Smooth muscle cell (in vitro differentiated cells): ENCODE measurements at regions not wholly inside any gene's neighbourhood (a gene's known extent, or its start where the extent isn't known, plus 50 kb on each side); places are given as distances from the start of the nearest gene placed in this dataset.

Experiments
- DNase-seq: peaks from one replicate; lab custom pipeline; 2025; ENCODE audit not compliant: unreplicated experiment; lab: John Stamatoyannopoulos, UW
- H2AFZ ChIP-seq: fragments of 200-600 bp; sonication (generic); 2 replicates; pipeline ENCODE4 v1.6.0; 2016; ENCODE audit warnings: antibody characterized with exemption, low read depth, mild to moderate bottlenecking
- H3F3A ChIP-seq: fragments of 200-600 bp; sonication (generic); 2 replicates; pipeline ENCODE4 v1.6.0; 2017; ENCODE audit warnings: antibody characterized with exemption, low read depth
- H3K27ac ChIP-seq: fragments of 200-600 bp; sonication (generic); 2 replicates; pipeline ENCODE4 v1.5.1; 2016; ENCODE audit warnings: low read depth, mild to moderate bottlenecking
- H3K27me3 ChIP-seq: fragments of 200-600 bp; sonication (generic); 2 replicates; pipeline ENCODE4 v1.6.1; 2016; ENCODE audit warnings: low read depth, mild to moderate bottlenecking
- H3K36me3 ChIP-seq: fragments of 200-600 bp; sonication (generic); 2 replicates; pipeline ENCODE4 v1.5.1; 2016; ENCODE audit warnings: low read depth
- H3K4me1 ChIP-seq: fragments of 200-600 bp; sonication (generic); 2 replicates; pipeline ENCODE4 v1.5.1; 2016; ENCODE audit warnings: low read depth
- H3K4me2 ChIP-seq: fragments of 200-600 bp; sonication (generic); 2 replicates; pipeline ENCODE4 v1.6.0; 2016; ENCODE audit warnings: mild to moderate bottlenecking
- H3K4me3 ChIP-seq: fragments of 200-600 bp; sonication (generic); 2 replicates; pipeline ENCODE4 v1.5.1; 2016; ENCODE audit warnings: mild to moderate bottlenecking
- H3K79me2 ChIP-seq: fragments of 200-600 bp; sonication (generic); 2 replicates; pipeline ENCODE4 v1.6.0; 2016; ENCODE audit warnings: low read depth, mild to moderate bottlenecking
- H3K9ac ChIP-seq: fragments of 200-600 bp; sonication (generic); 2 replicates; pipeline ENCODE4 v1.6.0; 2016; ENCODE audit warnings: low read depth
- H3K9me3 ChIP-seq: fragments of 200-600 bp; sonication (generic); replicated peaks from 2 replicates; pipeline ENCODE4 v1.5.1; 2016; ENCODE audit warnings: low read depth
- H4K20me1 ChIP-seq: fragments of 200-600 bp; sonication (generic); 2 replicates; pipeline ENCODE4 v1.6.0; 2016; ENCODE audit warnings: low read depth
- WGBS: methylation state at CpG from one replicate; pipeline ENCODE4 v1.1.7; 2016; ENCODE audit warnings: low lambda C conversion rate; 5-methylcytosine and 5-hydroxymethylcytosine counted together
- TF ChIP-seq, protein P1 (sequence below): fragments of 200-600 bp; sonication (generic); IDR thresholded peaks from 2 replicates; pipeline ENCODE4 v1.5.1; 2017; ENCODE audit warnings: borderline replicate concordance, mild to moderate bottlenecking, antibody characterized with exemption; ENCODE audit not compliant: insufficient read depth, poor library complexity, severe bottlenecking

DNA sequence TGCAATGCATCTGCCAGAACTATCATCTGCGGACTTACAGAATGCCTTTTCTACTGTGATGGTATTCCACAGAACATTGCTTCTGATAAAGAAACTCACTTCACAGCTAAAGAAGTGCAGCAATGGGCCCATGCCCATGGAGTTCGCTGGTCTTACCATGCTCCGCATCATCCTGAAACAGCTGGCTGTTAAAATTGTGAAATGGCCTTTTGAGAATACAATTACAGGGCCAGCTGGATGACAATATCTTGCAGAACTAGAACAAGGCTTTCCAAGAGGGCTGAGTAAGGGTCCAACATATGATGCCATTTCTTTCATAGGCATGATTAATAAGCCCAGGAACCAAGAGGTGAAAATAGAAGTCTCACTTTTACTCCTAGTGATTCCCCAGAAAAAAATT lies 104.1 kb upstream of the ADCY1 start:
- Histone ChIP-seq H3K9me3 (no peaks in the 10 kb centered on the region), H3K36me3 (no peaks in the 10 kb centered on the region), H3K4me3 (no peak overlapping the region), H3K9ac (no peak overlapping the region), H3K4me1 (no peaks in the 10 kb centered on the region), H3K79me2 (no peaks in the 10 kb centered on the region), H3K27ac (no peak overlapping the region), H2AFZ (no peak overlapping the region), H3F3A (no peaks in the 10 kb centered on the region), H3K27me3 (no peaks in the 10 kb centered on the region), H4K20me1 (no peaks in the 10 kb centered on the region), H3K4me2 (no peak overlapping the region)
- TF ChIP-seq, protein P1, sequence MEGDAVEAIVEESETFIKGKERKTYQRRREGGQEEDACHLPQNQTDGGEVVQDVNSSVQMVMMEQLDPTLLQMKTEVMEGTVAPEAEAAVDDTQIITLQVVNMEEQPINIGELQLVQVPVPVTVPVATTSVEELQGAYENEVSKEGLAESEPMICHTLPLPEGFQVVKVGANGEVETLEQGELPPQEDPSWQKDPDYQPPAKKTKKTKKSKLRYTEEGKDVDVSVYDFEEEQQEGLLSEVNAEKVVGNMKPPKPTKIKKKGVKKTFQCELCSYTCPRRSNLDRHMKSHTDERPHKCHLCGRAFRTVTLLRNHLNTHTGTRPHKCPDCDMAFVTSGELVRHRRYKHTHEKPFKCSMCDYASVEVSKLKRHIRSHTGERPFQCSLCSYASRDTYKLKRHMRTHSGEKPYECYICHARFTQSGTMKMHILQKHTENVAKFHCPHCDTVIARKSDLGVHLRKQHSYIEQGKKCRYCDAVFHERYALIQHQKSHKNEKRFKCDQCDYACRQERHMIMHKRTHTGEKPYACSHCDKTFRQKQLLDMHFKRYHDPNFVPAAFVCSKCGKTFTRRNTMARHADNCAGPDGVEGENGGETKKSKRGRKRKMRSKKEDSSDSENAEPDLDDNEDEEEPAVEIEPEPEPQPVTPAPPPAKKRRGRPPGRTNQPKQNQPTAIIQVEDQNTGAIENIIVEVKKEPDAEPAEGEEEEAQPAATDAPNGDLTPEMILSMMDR = no peak
- DNase-seq = no peak
- 94% methylated on average over 3 of the region's 3 CpGs for WGBS

DNA sequence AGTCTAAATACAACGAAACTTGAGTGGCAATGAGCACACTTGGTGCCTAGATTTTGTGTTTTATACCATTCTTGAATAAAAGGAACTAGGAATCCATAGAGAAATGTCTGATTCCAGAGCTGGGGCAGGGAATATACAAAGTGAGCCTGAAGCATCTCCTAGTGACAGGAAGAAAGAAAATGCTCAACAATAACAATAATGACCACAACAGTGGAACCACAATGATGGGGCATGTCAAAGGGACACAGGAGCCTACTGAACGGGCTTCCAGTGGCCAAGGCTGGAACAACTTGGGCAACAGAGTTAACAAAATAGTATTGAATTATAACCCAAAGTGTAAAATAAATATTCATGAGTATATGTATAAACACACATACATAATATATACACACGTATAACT lies 94.4 kb upstream of the ADCY1 start:
- no peaks in the 10 kb centered on the region for H3K27me3 ChIP-seq
- H3K4me3 ChIP-seq = no peak overlapping the region
- no peaks in the 10 kb centered on the region for H3K9me3 ChIP-seq
- WGBS = 81% methylated on average over 3 of the region's 3 CpGs
- H4K20me1 ChIP-seq = no peaks in the 10 kb centered on the region
- H3K4me1 ChIP-seq = no peaks in the 10 kb centered on the region
- no peaks in the 10 kb centered on the region for H3K36me3 ChIP-seq
- no peak overlapping the region for H3K4me2 ChIP-seq
- no peaks in the 10 kb centered on the region for H3F3A ChIP-seq
- no peak overlapping the region for H3K27ac ChIP-seq
- no peaks in the 10 kb centered on the region for H3K79me2 ChIP-seq
- H3K9ac ChIP-seq = no peak overlapping the region
- TF ChIP-seq, protein P1 = no peak
- no peak overlapping the region for H2AFZ ChIP-seq
- DNase-seq = no peak

DNA sequence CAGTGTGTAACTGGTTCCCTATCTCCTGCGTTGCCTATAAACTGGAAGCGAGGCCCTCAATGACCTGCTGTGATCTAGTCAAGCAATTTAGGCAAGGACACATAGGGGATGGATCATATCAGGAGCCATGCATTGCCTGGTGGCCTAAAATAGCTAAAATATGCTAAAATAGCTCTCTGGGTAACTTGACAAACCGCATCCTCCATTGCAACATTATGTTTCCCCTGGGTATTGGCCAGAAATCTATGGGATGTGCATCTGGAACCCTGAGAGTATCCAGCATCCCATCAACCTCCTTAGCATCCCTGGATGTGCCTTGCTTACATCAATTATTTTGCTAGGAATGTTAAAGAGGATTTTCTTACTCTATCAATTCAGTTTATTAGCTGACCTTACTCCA lies 91.7 kb upstream of the ADCY1 start:
- Histone ChIP-seq H3K27me3 (no peaks in the 10 kb centered on the region), H3K79me2 (no peaks in the 10 kb centered on the region), H3F3A (no peaks in the 10 kb centered on the region), H3K4me3 (no peak overlapping the region), H2AFZ (no peak overlapping the region), H3K9me3 (no peaks in the 10 kb centered on the region), H3K27ac (no peak overlapping the region), H3K9ac (no peak overlapping the region), H3K4me2 (no peak overlapping the region), H3K36me3 (no peaks in the 10 kb centered on the region), H4K20me1 (no peaks in the 10 kb centered on the region), H3K4me1 (no peaks in the 10 kb centered on the region)
- TF ChIP-seq, protein P1 = no peak
- DNase-seq = no peak
- WGBS = 89% methylated on average over 3 of the region's 3 CpGs

DNA sequence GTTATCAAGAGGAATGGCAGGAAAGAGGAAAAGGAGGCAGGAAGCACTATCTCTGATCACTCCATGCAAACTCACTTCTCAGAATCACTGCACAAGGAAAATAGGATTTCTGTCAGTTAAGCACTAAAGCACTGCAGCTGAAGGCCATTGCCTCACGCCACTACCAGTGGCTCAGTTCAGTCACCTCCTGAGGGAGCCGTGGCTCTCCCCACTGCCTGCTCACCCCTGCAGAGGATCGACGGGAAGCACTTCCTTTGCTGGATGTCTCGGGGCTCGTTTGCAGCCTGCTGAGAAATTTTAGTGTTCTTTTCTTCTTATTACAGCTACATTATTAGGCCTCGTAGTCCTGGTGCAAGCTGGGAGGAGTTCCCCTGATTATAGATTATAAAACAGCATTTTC lies 90.1 kb upstream of the ADCY1 start:
- no peak overlapping the region for H2AFZ ChIP-seq
- no peak overlapping the region for H3K27ac ChIP-seq
- H3K79me2 ChIP-seq = no peaks in the 10 kb centered on the region
- H3K4me1 ChIP-seq = no peaks in the 10 kb centered on the region
- no peak overlapping the region for H3K4me3 ChIP-seq
- 57% methylated on average over 7 of the region's 7 CpGs for WGBS
- H3K9ac ChIP-seq = no peak overlapping the region
- no peak overlapping the region for H3K4me2 ChIP-seq
- no peaks in the 10 kb centered on the region for H4K20me1 ChIP-seq
- no peaks in the 10 kb centered on the region for H3K27me3 ChIP-seq
- H3K9me3 ChIP-seq = no peaks in the 10 kb centered on the region
- DNase-seq = no peak
- TF ChIP-seq, protein P1 = no peak
- H3K36me3 ChIP-seq = no peaks in the 10 kb centered on the region
- H3F3A ChIP-seq = no peaks in the 10 kb centered on the region
